SK-N-SH treated with all-trans-retinoic acid at 6 μM for 48 hours (cell line): ENCODE measurements at regions not wholly inside any gene's neighbourhood (a gene's known extent, or its start where the extent isn't known, plus 50 kb on each side); places are given as distances from the start of the nearest gene placed in this dataset.

ENCODE experiments used
- ATAC-seq: fragments of 200-7000 bp; cut with Tn5 transposase; 3 replicates; pipeline ENCODE4 v1.9.1; 2020; ENCODE audit warnings: mild to moderate bottlenecking, moderate library complexity
- ARNTL ChIP-seq: fragments of 450-650 bp; formaldehyde crosslinking; IDR thresholded peaks from 2 replicates; pipeline ENCODE4 v1.5.0; 2020; ENCODE audit warnings: low read depth, mild to moderate bottlenecking, moderate library complexity, borderline replicate concordance
- CREB5 ChIP-seq: fragments of 250-450 bp; sonication (Bioruptor Pico); IDR thresholded peaks from 2 replicates; pipeline ENCODE4 v1.5.1; 2020; ENCODE audit warnings: low read depth, mild to moderate bottlenecking, moderate library complexity
- CSDC2 ChIP-seq: fragments of 250-450 bp; sonication (Bioruptor Pico); IDR thresholded peaks from 2 replicates; pipeline ENCODE4 v1.5.0; 2020; ENCODE audit warnings: mild to moderate bottlenecking, moderate library complexity
- ESRRG ChIP-seq: fragments of 250-450 bp; sonication (Bioruptor Pico); IDR thresholded peaks from 2 replicates; pipeline ENCODE4 v1.6.1; 2021; ENCODE audit warnings: mild to moderate bottlenecking
- GLIS3 ChIP-seq: fragments of 250-450 bp; sonication (Bioruptor Pico); IDR thresholded peaks from 2 replicates; pipeline ENCODE4 v1.5.0; 2020; ENCODE audit warnings: mild to moderate bottlenecking, moderate library complexity
- ISL1 ChIP-seq: fragments of 250-450 bp; sonication (Bioruptor Pico); IDR thresholded peaks from 2 replicates; pipeline ENCODE4 v2.1.2; 2022; ENCODE audit warnings: mild to moderate bottlenecking, moderate library complexity
- OSR1 ChIP-seq: fragments of 250-450 bp; sonication (Bioruptor Pico); IDR thresholded peaks from 2 replicates; pipeline ENCODE4 v1.8.0; 2022; ENCODE audit warnings: moderate library complexity, mild to moderate bottlenecking, inconsistent platforms
- PPARA ChIP-seq: fragments of 250-450 bp; sonication (Bioruptor Pico); IDR thresholded peaks from 2 replicates; pipeline ENCODE4 v1.5.0; 2020; ENCODE audit warnings: mild to moderate bottlenecking, borderline replicate concordance
- RARB ChIP-seq: fragments of 250-450 bp; sonication (Bioruptor Pico); IDR thresholded peaks from 2 replicates; pipeline ENCODE4 v1.8.0; 2021; ENCODE audit warnings: mild to moderate bottlenecking, moderate library complexity
- SNAI2 ChIP-seq: fragments of 250-450 bp; sonication (Bioruptor Pico); IDR thresholded peaks from 2 replicates; pipeline ENCODE4 v1.5.0; 2020; ENCODE audit warnings: mild to moderate bottlenecking, moderate library complexity
- TCF4 ChIP-seq: fragments of 250-450 bp; sonication (Bioruptor Pico); IDR thresholded peaks from 2 replicates; pipeline ENCODE4 v1.8.0; 2021; ENCODE audit warnings: mild to moderate bottlenecking, moderate library complexity, borderline replicate concordance
- TOX ChIP-seq: fragments of 250-450 bp; sonication (Bioruptor Pico); IDR thresholded peaks from 2 replicates; pipeline ENCODE4 v1.8.0; 2021; ENCODE audit warnings: mild to moderate bottlenecking, moderate library complexity, borderline replicate concordance
- TSHZ2 ChIP-seq: fragments of 250-450 bp; sonication (Bioruptor Pico); IDR thresholded peaks from 2 replicates; pipeline ENCODE4 v1.5.0; 2020; ENCODE audit warnings: mild to moderate bottlenecking, moderate library complexity
- ZC3H10 ChIP-seq: fragments of 250-450 bp; sonication (Bioruptor Pico); IDR thresholded peaks from 2 replicates; pipeline ENCODE4 v1.5.1; 2021; ENCODE audit warnings: mild to moderate bottlenecking, moderate library complexity
- ZFP3 ChIP-seq: fragments of 250-450 bp; sonication (Bioruptor Pico); IDR thresholded peaks from 2 replicates; pipeline ENCODE4 v1.5.0; 2020; ENCODE audit warnings: mild to moderate bottlenecking, moderate library complexity
- ZFP30 ChIP-seq: fragments of 450-650 bp; formaldehyde crosslinking; IDR thresholded peaks from 2 replicates; pipeline ENCODE4 v1.5.0; 2022; ENCODE audit warnings: mild to moderate bottlenecking, moderate library complexity
- ZNF565 ChIP-seq: fragments of 450-650 bp; formaldehyde crosslinking; conservative IDR thresholded peaks from 2 replicates; pipeline ENCODE4 v1.5.0; 2020; ENCODE audit warnings: low read depth, mild to moderate bottlenecking, moderate library complexity
- ZNF70 ChIP-seq: fragments of 450-650 bp; formaldehyde crosslinking; IDR thresholded peaks from 2 replicates; pipeline ENCODE4 v1.5.0; 2020; ENCODE audit warnings: mild to moderate bottlenecking, moderate library complexity
- ZNF8 ChIP-seq: fragments of 450-650 bp; formaldehyde crosslinking; IDR thresholded peaks from 2 replicates; pipeline ENCODE4 v1.5.0; 2020; ENCODE audit warnings: mild to moderate bottlenecking, moderate library complexity
- TF ChIP-seq, protein P1 (sequence below): fragments of 250-450 bp; sonication (Bioruptor Pico); IDR thresholded peaks from 2 replicates; pipeline ENCODE4 v1.8.0; 2021; ENCODE audit warnings: low read depth, mild to moderate bottlenecking, moderate library complexity, borderline replicate concordance
- TF ChIP-seq, protein P2 (sequence below): fragments of 250-450 bp; sonication (Bioruptor Pico); IDR thresholded peaks from 2 replicates; pipeline ENCODE4 v1.8.0; 2020; ENCODE audit warnings: mild to moderate bottlenecking, moderate library complexity, borderline replicate concordance
- TF ChIP-seq, protein P3 (sequence below): fragments of 250-450 bp; sonication (Bioruptor Pico); IDR thresholded peaks from 2 replicates; pipeline ENCODE4 v1.5.1; 2021; ENCODE audit warnings: mild to moderate bottlenecking, moderate library complexity

- ATAC-seq, result no peak
- TF ChIP-seq OSR1 (CRISPR knock-in tag) (no peak), ZNF70 (CRISPR knock-in tag) (no peak), PPARA (CRISPR knock-in tag) (no peak), CREB5 (no peak), TSHZ2 (CRISPR knock-in tag) (no peak), ARNTL (CRISPR knock-in tag) (no peak), GLIS3 (no peak), SNAI2 (CRISPR knock-in tag) (no peak), ESRRG (CRISPR knock-in tag) (no peak), TOX (CRISPR knock-in tag) (no peak)
- TF ChIP-seq, protein P1, sequence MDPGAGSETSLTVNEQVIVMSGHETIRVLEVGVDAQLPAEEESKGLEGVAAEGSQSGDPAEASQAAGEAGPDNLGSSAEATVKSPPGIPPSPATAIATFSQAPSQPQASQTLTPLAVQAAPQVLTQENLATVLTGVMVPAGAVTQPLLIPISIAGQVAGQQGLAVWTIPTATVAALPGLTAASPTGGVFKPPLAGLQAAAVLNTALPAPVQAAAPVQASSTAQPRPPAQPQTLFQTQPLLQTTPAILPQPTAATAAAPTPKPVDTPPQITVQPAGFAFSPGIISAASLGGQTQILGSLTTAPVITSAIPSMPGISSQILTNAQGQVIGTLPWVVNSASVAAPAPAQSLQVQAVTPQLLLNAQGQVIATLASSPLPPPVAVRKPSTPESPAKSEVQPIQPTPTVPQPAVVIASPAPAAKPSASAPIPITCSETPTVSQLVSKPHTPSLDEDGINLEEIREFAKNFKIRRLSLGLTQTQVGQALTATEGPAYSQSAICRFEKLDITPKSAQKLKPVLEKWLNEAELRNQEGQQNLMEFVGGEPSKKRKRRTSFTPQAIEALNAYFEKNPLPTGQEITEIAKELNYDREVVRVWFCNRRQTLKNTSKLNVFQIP, result no peak
- TF ChIP-seq, protein P2, sequence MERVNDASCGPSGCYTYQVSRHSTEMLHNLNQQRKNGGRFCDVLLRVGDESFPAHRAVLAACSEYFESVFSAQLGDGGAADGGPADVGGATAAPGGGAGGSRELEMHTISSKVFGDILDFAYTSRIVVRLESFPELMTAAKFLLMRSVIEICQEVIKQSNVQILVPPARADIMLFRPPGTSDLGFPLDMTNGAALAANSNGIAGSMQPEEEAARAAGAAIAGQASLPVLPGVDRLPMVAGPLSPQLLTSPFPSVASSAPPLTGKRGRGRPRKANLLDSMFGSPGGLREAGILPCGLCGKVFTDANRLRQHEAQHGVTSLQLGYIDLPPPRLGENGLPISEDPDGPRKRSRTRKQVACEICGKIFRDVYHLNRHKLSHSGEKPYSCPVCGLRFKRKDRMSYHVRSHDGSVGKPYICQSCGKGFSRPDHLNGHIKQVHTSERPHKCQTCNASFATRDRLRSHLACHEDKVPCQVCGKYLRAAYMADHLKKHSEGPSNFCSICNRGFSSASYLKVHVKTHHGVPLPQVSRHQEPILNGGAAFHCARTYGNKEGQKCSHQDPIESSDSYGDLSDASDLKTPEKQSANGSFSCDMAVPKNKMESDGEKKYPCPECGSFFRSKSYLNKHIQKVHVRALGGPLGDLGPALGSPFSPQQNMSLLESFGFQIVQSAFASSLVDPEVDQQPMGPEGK (CRISPR knock-in tag), result no peak
- TF ChIP-seq, protein P3, sequence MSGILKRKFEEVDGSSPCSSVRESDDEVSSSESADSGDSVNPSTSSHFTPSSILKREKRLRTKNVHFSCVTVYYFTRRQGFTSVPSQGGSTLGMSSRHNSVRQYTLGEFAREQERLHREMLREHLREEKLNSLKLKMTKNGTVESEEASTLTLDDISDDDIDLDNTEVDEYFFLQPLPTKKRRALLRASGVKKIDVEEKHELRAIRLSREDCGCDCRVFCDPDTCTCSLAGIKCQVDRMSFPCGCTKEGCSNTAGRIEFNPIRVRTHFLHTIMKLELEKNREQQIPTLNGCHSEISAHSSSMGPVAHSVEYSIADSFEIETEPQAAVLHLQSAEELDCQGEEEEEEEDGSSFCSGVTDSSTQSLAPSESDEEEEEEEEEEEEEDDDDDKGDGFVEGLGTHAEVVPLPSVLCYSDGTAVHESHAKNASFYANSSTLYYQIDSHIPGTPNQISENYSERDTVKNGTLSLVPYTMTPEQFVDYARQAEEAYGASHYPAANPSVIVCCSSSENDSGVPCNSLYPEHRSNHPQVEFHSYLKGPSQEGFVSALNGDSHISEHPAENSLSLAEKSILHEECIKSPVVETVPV (CRISPR knock-in tag), result no peak
These were observed 238.5 kb upstream of the GALNT17 start for GRCh38 chr7:70893422-70893821.

- no peak for ATAC-seq
- TF ChIP-seq ZC3H10 (CRISPR knock-in tag), result no peak
- TF ChIP-seq, protein P1, result no peak
- TF ChIP-seq ZNF565 (CRISPR knock-in tag), result no peak
- TF ChIP-seq ZFP30 (CRISPR knock-in tag), result no peak
- TF ChIP-seq TCF4 (CRISPR knock-in tag), result no peak
- TF ChIP-seq OSR1 (CRISPR knock-in tag), result no peak
- TF ChIP-seq, protein P3 (CRISPR knock-in tag), result no peak
- no peak for TF ChIP-seq ISL1
- no peak for TF ChIP-seq TSHZ2 (CRISPR knock-in tag)
- TF ChIP-seq RARB, result no peak
- no peak for TF ChIP-seq PPARA (CRISPR knock-in tag)
- TF ChIP-seq CSDC2, result no peak
- no peak for TF ChIP-seq ZNF8 (CRISPR knock-in tag)
- no peak for TF ChIP-seq ZFP3 (CRISPR knock-in tag)
These were observed 237.8 kb upstream of the GALNT17 start for GRCh38 chr7:70893971-70894715.
